Right lobe of liver (tissue), 4 donors: ENCODE measurements at regions not wholly inside any gene's neighbourhood (a gene's known extent, or its start where the extent isn't known, plus 50 kb on each side); places are given as distances from the start of the nearest gene placed in this dataset.

Experiments used
- POLR2A ChIP-seq: fragments of 450-650 bp; IDR thresholded peaks from one replicate; pipeline ENCODE4 v1.6.1; 2017; ENCODE audit warnings: antibody characterized with exemption, mild to moderate bottlenecking
- TF ChIP-seq, protein P1 (sequence below), 4 donors: fragments of 200-600 bp in 3 of 4; fragments of 450-650 bp in 1 of 4; IDR thresholded peaks; one replicate each; pipeline versions ENCODE4 v1.5.1 to v1.8.0; 2016 to 2022; ENCODE audit warnings: antibody characterized with exemption in 4 of 4, mild to moderate bottlenecking in 2 of 4
- donor health status: DM: no; HTN: no; CAD: no.
- donor health status: DM: no; HTN: no; CAD: no.
- donor health status: DM: no; HTN: yes; CAD: no.

DNA sequence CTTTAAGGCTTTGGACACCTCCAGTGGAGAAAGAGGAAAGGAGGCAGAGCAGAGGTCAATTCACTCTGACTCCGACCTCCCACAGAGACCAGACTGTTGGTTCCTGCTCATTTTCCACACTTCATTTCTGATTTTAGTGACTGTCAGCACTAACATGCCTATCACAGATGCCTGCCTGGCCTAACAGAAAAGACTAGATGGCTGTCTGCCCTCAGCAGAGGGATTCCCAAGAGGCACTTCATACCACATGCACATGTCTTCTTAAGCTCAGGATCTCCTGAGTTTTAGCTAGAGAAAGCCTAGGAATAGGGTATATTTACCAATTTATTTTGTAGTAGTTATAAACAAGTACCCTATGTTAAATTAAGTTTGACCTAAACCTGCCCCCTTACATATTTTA, 336.0 kb downstream of the ENC1 start:
- TF ChIP-seq POLR2A = no peak
- TF ChIP-seq, protein P1, sequence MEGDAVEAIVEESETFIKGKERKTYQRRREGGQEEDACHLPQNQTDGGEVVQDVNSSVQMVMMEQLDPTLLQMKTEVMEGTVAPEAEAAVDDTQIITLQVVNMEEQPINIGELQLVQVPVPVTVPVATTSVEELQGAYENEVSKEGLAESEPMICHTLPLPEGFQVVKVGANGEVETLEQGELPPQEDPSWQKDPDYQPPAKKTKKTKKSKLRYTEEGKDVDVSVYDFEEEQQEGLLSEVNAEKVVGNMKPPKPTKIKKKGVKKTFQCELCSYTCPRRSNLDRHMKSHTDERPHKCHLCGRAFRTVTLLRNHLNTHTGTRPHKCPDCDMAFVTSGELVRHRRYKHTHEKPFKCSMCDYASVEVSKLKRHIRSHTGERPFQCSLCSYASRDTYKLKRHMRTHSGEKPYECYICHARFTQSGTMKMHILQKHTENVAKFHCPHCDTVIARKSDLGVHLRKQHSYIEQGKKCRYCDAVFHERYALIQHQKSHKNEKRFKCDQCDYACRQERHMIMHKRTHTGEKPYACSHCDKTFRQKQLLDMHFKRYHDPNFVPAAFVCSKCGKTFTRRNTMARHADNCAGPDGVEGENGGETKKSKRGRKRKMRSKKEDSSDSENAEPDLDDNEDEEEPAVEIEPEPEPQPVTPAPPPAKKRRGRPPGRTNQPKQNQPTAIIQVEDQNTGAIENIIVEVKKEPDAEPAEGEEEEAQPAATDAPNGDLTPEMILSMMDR (IDR thresholded peaks at IDR 0.05) = no peak
